PC-9 (cell line): ENCODE measurements at regions not wholly inside any gene's neighbourhood (a gene's known extent, or its start where the extent isn't known, plus 50 kb on each side); places are given as distances from the start of the nearest gene placed in this dataset.

Source experiments
- BruUV-seq: library from RNA; stranded (reverse); fragments of 400-500 nt; replicated peaks from 2 replicates; lab custom pipeline; 2021; lab: Mats Ljungman, UMichigan
- CTCF ChIA-PET: fragments of 300-600 bp; sonication (Branson Sonifier 250); formaldehyde crosslinking; loops from one replicate; lab custom pipeline; 2022; ENCODE audit warnings: antibody characterized with exemption; lab: Charles Lee
- POLR2A ChIA-PET: fragments of 300-600 bp; sonication (Branson Sonifier 250); formaldehyde crosslinking; loops from one replicate; lab custom pipeline; 2022; ENCODE audit warnings: antibody characterized with exemption; ENCODE audit not compliant: unreplicated experiment; lab: Charles Lee
- DNase-seq, 2 experiments: peaks; one replicate each; pipeline versions ENCODE4 v3.0.0 to v3.0.0-alpha.2; 2015 to 2022; ENCODE audit warnings: mixed read lengths in 1 of 2
- H2AFZ ChIP-seq: fragments of 200-600 bp; sonication (generic); 2 replicates; pipeline ENCODE4 v1.8.1; 2017; ENCODE audit warnings: antibody characterized with exemption
- H3F3A ChIP-seq: fragments of 200-600 bp; sonication (generic); 2 replicates; pipeline ENCODE4 v1.8.1; 2017; ENCODE audit warnings: antibody characterized with exemption, mild to moderate bottlenecking, low read depth; ENCODE audit not compliant: insufficient read depth
- H3K27ac ChIP-seq: fragments of 200-600 bp; sonication (generic); 2 replicates; pipeline ENCODE4 v1.6.1; 2016; ENCODE audit warnings: mixed run types
- H3K27me3 ChIP-seq: fragments of 200-600 bp; sonication (generic); 2 replicates; pipeline ENCODE4 v1.6.1; 2016; ENCODE audit warnings: low read depth, mixed run types; ENCODE audit not compliant: insufficient read depth
- H3K36me3 ChIP-seq: fragments of 200-600 bp; sonication (generic); 2 replicates; pipeline ENCODE4 v1.6.1; 2016; ENCODE audit warnings: low read depth, mixed run types
- H3K4me1 ChIP-seq: fragments of 200-600 bp; sonication (generic); replicated peaks from 2 replicates; pipeline ENCODE4 v1.6.1; 2016; ENCODE audit warnings: mixed run types; ENCODE audit not compliant: insufficient read depth
- H3K4me2 ChIP-seq: fragments of 200-600 bp; sonication (generic); 2 replicates; pipeline ENCODE4 v1.6.1; 2017; ENCODE audit warnings: mixed run types
- H3K4me3 ChIP-seq: fragments of 200-600 bp; sonication (generic); 2 replicates; pipeline ENCODE4 v1.6.1; 2016; ENCODE audit warnings: mixed run types
- H3K79me2 ChIP-seq: fragments of 200-600 bp; sonication (generic); 2 replicates; pipeline ENCODE4 v1.6.1; 2017; ENCODE audit warnings: low read depth, mixed run types
- H3K9me2 ChIP-seq: fragments of 200-600 bp; sonication (generic); 2 replicates; pipeline ENCODE4 v1.8.1; 2017; ENCODE audit warnings: mild to moderate bottlenecking; ENCODE audit not compliant: insufficient read depth
- H3K9me3 ChIP-seq: fragments of 200-600 bp; sonication (generic); 2 replicates; pipeline ENCODE4 v1.8.1; 2016; ENCODE audit warnings: low read depth; ENCODE audit not compliant: insufficient read depth
- H4K20me1 ChIP-seq: fragments of 200-600 bp; sonication (generic); 2 replicates; pipeline ENCODE4 v1.8.1; 2017; ENCODE audit not compliant: insufficient read depth
- CTCF ChIP-seq: fragments of 200-600 bp; sonication (generic); conservative IDR thresholded peaks from 2 replicates; pipeline ENCODE4 v1.6.1; 2017; ENCODE audit warnings: mixed run types, antibody characterized with exemption, mild to moderate bottlenecking, moderate library complexity
- EZH2 ChIP-seq: fragments of 200-600 bp; sonication (generic); IDR thresholded peaks from 2 replicates; pipeline ENCODE4 v1.8.0; 2017; ENCODE audit warnings: antibody characterized with exemption, low read depth
- intact Hi-C: fragments of 100-400 bp; cut with micrococcal nuclease; formaldehyde crosslinking; loops from one replicate; pipeline ENCODE4 v1.10.0; 2022; ENCODE audit not compliant: unreplicated experiment

DNA sequence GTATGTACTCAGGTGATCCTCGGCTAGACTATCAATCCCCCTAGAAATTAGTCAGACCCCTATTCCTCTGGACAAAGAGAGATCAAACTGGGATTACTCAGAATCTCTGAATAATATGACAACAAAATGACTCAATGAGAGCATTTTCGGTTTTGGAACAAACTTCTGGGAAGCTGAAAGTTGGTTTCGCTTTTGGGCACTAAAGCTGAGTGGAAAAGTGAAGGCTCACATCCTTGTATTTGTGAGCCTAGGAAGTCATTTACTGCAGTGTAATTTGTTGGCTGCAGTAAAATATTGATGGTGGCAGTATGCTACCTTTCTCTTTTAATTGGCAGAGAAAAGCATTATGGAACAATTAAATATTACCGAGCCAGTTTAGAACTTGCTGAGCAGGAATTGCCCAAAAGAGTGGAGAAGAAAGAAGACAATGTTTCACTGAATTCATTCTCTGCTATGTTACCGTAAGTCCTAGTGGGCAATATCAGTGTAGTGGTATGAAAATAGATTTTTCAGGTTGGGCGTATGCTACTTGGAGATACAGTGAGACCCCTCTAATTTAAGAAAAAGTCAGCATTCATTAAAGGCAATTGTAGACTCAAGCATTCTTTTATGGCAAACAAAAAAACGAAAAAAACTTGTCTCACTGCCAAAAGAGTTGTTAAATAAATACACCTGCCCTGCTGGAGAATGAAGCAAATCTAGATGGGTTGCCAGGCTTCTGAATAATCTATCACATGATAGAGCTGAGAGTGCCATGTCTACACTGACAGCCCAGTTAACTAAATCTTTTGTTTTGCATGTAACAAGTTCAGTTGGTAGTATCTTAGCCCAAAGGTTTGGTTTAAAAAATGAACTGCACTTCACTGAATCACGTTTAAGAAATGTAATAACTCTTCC is 69.6 kb downstream of the AGTR2 start:
- peaks cover 27% of the 10 kb centered on the region; the same call in 1 of the 2 replicates for H3F3A ChIP-seq
- peak overlapping the region; percentile 49 for H3K4me3 ChIP-seq
- peaks cover 12% of the 10 kb centered on the region for H3K9me3 ChIP-seq
- CTCF ChIA-PET = no interaction called here
- BruUV-seq = no TSS peak
- peak overlapping the region; percentile 77 for H3K4me2 ChIP-seq
- H3K4me1 ChIP-seq = peaks cover 43% of the 10 kb centered on the region
- H4K20me1 ChIP-seq = no peaks in the 10 kb centered on the region
- intact Hi-C loops = loop anchor here (2.0 kb wide), 1 partner anchor 33 kb away; no protein-coding TSS in a partner anchor
- peak overlapping the region; percentile 70 for H3K27ac ChIP-seq
- peak overlapping the region; percentile 67 for H2AFZ ChIP-seq
- POLR2A ChIA-PET = interaction anchor here (0.7 kb wide), 1 partner anchor 648 kb away, joined by 3 read pairs; no protein-coding TSS in a partner anchor
- H3K9me2 ChIP-seq = no peaks in the 10 kb centered on the region
- H3K79me2 ChIP-seq = no peaks in the 10 kb centered on the region
- TF ChIP-seq CTCF (no peak), EZH2 (no peak)
- no peaks in the 10 kb centered on the region for H3K36me3 ChIP-seq
- H3K27me3 ChIP-seq = no peaks in the 10 kb centered on the region
- DNase-seq = peak in 1 of 2 experiments; percentile 76

GRCh38 chrX:116241001-116241400 is 70.5 kb downstream of the AGTR2 start:
- peak in 1 of 2 experiments; percentile 69 for DNase-seq
- Histone ChIP-seq H3K9me2 (no peaks in the 10 kb centered on the region), H3K9me3 (peaks cover 12% of the 10 kb centered on the region), H3K27ac (peak overlapping the region; percentile 70), H3K79me2 (no peaks in the 10 kb centered on the region), H4K20me1 (no peaks in the 10 kb centered on the region), H3K27me3 (no peaks in the 10 kb centered on the region), H3K36me3 (no peaks in the 10 kb centered on the region), H3K4me2 (peak overlapping the region; percentile 77), H3K4me3 (0 out of 2 replicates have a peak overlapping the region, but pooled peaks have one; percentile 49), H3F3A (peaks cover 27% of the 10 kb centered on the region; the same call in 1 of the 2 replicates), H3K4me1 (peaks cover 49% of the 10 kb centered on the region), H2AFZ (no peak overlapping the region)
- ChIA-PET CTCF (no interaction called here), POLR2A (interaction anchor here (0.7 kb wide), 1 partner anchor 649 kb away, joined by 3 read pairs; no protein-coding TSS in a partner anchor)
- BruUV-seq = no TSS peak
- no peak for TF ChIP-seq EZH2
- TF ChIP-seq CTCF = no peak
- intact Hi-C loops = loop anchor here (2.0 kb wide), 1 partner anchor 32 kb away; no protein-coding TSS in a partner anchor

- Histone ChIP-seq H4K20me1 (no peaks in the 10 kb centered on the region), H3K27me3 (no peaks in the 10 kb centered on the region), H3K79me2 (no peaks in the 10 kb centered on the region), H3F3A (peaks cover 39% of the 10 kb centered on the region; the same call in 1 of the 2 replicates), H3K4me3 (no peak overlapping the region), H2AFZ (no peak overlapping the region), H3K9me3 (peaks cover 12% of the 10 kb centered on the region), H3K9me2 (no peaks in the 10 kb centered on the region), H3K4me1 (peaks cover 60% of the 10 kb centered on the region), H3K36me3 (no peaks in the 10 kb centered on the region), H3K4me2 (no peak overlapping the region), H3K27ac (no peak overlapping the region)
- intact Hi-C loops = no loop called here
- ChIA-PET POLR2A (no interaction called here), CTCF (no interaction called here)
- DNase-seq = no peak
- BruUV-seq = no TSS peak
- no peak for TF ChIP-seq CTCF
- TF ChIP-seq EZH2 = no peak
Observed at GRCh38 chrX:116243039-116243438, 72.5 kb downstream of the AGTR2 start.
